Gastroesophageal sphincter (tissue), 4 donors: ENCODE measurements at regions not wholly inside any gene's neighbourhood (a gene's known extent, or its start where the extent isn't known, plus 50 kb on each side); places are given as distances from the start of the nearest gene placed in this dataset.

Experiments used
- ATAC-seq: fragments of 150-250 bp; one replicate; pipeline ENCODE4 v1.9.1; 2016; ENCODE audit warnings: mild to moderate bottlenecking, moderate library complexity
- H3K27ac ChIP-seq, 4 donors: fragments of 200-600 bp; sonication (generic) in 3 of 4; 1 replicate in 3 of 4; 2 replicates in 1 of 4; pipeline ENCODE4 v1.5.1; 2016 to 2019
- H3K27me3 ChIP-seq: fragments of 200-600 bp; sonication (generic); one replicate; pipeline ENCODE4 v1.5.1; 2019
- H3K36me3 ChIP-seq, 2 donors: fragments of 200-600 bp; sonication (generic); one replicate each; pipeline ENCODE4 v1.5.1; 2019; ENCODE audit warnings: control low read depth in 1 of 2
- H3K4me1 ChIP-seq, 3 donors: fragments of 200-600 bp; sonication (generic); 1 replicate in 2 of 3; 2 replicates in 1 of 3; pipeline ENCODE4 v1.5.1; 2016 to 2019; ENCODE audit warnings: control low read depth in 2 of 3
- H3K4me3 ChIP-seq, 2 donors: fragments of 200-600 bp; sonication (generic); one replicate each; pipeline ENCODE4 v1.5.1; 2019; ENCODE audit warnings: mild to moderate bottlenecking in 1 of 2, moderate library complexity in 1 of 2
- H3K9me3 ChIP-seq, 3 donors: fragments of 200-600 bp; sonication (generic); one replicate each; pipeline ENCODE4 v1.5.1; 2017 to 2019; ENCODE audit warnings: control low read depth in 2 of 3
- CTCF ChIP-seq, 4 experiments: fragments of 200-600 bp in 2 of 4; fragments of 450-650 bp in 2 of 4; sonication (generic) in 1 of 4; IDR thresholded peaks; one replicate each; pipeline ENCODE4 v1.5.1; 2017 to 2019; ENCODE audit warnings: antibody characterized with exemption in 4 of 4, mild to moderate bottlenecking in 2 of 4, moderate library complexity in 2 of 4
- EP300 ChIP-seq: sonication (generic); formaldehyde crosslinking; IDR thresholded peaks from one replicate; pipeline ENCODE4 v1.6.1; 2017; ENCODE audit warnings: antibody characterized with exemption, mild to moderate bottlenecking
- POLR2A ChIP-seq, 2 donors: fragments of 450-650 bp; IDR thresholded peaks; one replicate each; pipeline ENCODE4 v1.6.1; 2017; ENCODE audit warnings: antibody characterized with exemption in 2 of 2, mild to moderate bottlenecking in 2 of 2, moderate library complexity in 1 of 2
- POLR2AphosphoS5 ChIP-seq: sonication (generic); formaldehyde crosslinking; IDR thresholded peaks from one replicate; pipeline ENCODE4 v1.6.1; 2017; ENCODE audit warnings: antibody characterized with exemption
- WGBS, 2 donors: methylation state at CpG; one replicate each; pipeline ENCODE4 v1.1.5; 2018; ENCODE audit warnings: low coverage in 1 of 2; 5-methylcytosine and 5-hydroxymethylcytosine counted together

GRCh38 chr5:2184563-2185540, 302.1 kb upstream of the IRX4 start:
- Histone ChIP-seq H3K9me3 (no peaks in the 10 kb centered on the region), H3K27me3 (peaks cover 53% of the 10 kb centered on the region), H3K36me3 (no peaks in the 10 kb centered on the region), H3K4me3 (no peak overlapping the region), H3K4me1 (no peaks in the 10 kb centered on the region), H3K27ac (peak overlapping the region in 2 of 4 donors; percentile 32 to 53)
- ATAC-seq = peak; percentile 57
- 59 to 83% methylated on average over 8 of the region's 12 CpGs for WGBS, 2 donors
- TF ChIP-seq CTCF (IDR thresholded peaks at IDR 0.05) = no peak
- TF ChIP-seq POLR2AphosphoS5 = no peak
- no peak for TF ChIP-seq EP300
- TF ChIP-seq POLR2A (IDR thresholded peaks at IDR 0.05) = no peak

DNA sequence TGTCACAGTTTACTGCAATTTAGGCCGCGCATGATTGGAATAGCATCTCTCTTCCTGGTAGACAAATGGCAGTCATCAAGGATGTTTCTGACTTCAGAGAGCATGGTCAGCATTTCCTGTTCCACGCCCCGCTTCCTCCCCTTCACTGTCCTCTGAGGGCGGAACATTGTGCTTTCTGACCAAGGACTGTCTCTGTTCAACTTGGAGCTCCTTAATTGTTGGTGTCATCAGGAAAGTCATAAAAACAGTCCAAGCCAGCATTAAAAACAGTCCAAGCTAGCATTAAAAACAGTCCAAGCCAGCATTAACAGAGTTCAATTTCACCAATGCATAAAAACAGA, 301.3 kb upstream of the IRX4 start:
- TF ChIP-seq POLR2A (IDR thresholded peaks at IDR 0.05) = no peak
- no peak for TF ChIP-seq POLR2AphosphoS5
- no peak for TF ChIP-seq EP300
- no peak for TF ChIP-seq CTCF (IDR thresholded peaks at IDR 0.05)
- H3K27ac ChIP-seq = peak overlapping the region in 2 of 4 donors; percentile 32 to 53
- ATAC-seq = peak; percentile 57
- no peak overlapping the region for H3K4me3 ChIP-seq
- H3K9me3 ChIP-seq = no peaks in the 10 kb centered on the region
- H3K27me3 ChIP-seq = peaks cover 54% of the 10 kb centered on the region
- no peaks in the 10 kb centered on the region for H3K36me3 ChIP-seq
- 21% methylated on average over 5 of the region's 5 CpGs; no CpG with 5 or more reads in 1 of the 2 donors for WGBS, 2 donors
- H3K4me1 ChIP-seq = no peaks in the 10 kb centered on the region

DNA sequence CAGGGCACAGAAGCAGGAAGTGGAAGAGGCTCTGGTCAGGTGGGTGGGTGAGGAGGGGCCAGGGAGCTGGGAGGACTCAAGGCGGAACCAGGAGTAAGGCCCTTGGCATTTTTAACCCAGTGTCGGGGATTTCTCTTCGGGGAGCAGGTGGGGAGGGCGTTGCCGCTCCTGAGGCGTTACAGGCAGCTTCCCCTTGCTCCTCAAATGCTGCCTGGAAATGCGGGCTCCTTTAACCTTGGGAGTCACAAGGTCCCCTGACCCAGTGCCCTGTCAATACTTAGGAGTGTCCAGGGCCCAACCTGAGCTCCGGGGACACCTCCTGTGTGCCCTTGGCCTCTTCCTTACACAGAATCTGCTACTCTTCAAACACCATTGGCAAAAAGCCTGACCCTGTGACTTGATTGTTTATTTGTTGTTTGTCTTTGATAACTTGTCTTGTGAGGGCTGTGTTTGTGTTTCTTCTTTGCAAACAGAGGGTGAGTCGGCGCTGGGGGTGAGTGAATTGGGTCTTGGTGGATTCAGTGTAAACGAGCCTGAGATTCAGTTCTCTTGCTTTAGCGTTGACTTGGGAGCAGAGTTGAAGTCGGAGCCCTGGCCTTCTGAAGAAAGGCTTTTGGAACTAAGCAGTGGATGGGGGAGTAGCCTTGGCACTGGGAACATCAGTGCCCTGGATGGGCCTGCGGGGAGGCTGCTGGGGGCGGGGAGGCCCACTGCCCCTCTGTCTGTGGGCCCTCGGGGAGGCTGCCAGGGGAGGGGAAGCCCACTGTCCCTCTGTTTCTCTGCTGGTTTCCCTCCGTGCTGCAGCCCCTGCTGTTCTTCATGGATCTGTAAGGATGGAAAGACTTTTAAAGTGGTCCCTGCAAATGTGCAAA, 300.7 kb upstream of the IRX4 start:
- Histone ChIP-seq H3K4me1 (no peaks in the 10 kb centered on the region), H3K27me3 (peaks cover 54% of the 10 kb centered on the region), H3K36me3 (no peaks in the 10 kb centered on the region), H3K27ac (no peak overlapping the region), H3K9me3 (no peaks in the 10 kb centered on the region), H3K4me3 (no peak overlapping the region)
- 34 to 70% methylated on average over 4 to 7 of the region's 17 CpGs for WGBS, 2 donors
- no peak for ATAC-seq
- TF ChIP-seq EP300 = no peak
- TF ChIP-seq POLR2A (IDR thresholded peaks at IDR 0.05) = no peak
- TF ChIP-seq CTCF (IDR thresholded peaks at IDR 0.05) = no peak
- TF ChIP-seq POLR2AphosphoS5 = no peak

DNA sequence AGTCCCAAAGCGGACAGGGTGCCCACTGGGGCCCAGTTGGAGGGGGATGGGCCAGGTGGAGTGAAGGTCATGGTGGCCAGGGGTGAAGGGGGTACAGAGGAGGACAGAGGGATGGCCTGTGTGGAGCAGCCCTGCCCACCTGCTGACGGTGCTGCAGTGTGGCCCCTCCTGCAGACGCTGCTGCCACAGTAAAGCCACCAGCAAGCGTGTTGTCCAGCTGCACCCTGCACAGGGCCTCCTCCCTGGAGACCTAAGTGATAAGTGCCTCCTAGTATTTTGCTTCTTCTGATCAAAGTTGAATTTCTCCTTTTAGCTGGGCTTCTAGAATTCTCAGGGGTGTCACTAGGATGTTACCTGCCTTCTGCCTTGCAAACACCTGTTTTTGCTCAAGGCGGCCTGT, 299.3 kb upstream of the IRX4 start:
- peaks cover 59% of the 10 kb centered on the region for H3K27me3 ChIP-seq
- no peak overlapping the region for H3K4me3 ChIP-seq
- no peaks in the 10 kb centered on the region for H3K9me3 ChIP-seq
- no peak for ATAC-seq
- no peaks in the 10 kb centered on the region for H3K36me3 ChIP-seq
- no peaks in the 10 kb centered on the region for H3K4me1 ChIP-seq
- no peak overlapping the region for H3K27ac ChIP-seq
- TF ChIP-seq EP300 = no peak
- TF ChIP-seq POLR2AphosphoS5 = no peak
- no peak for TF ChIP-seq CTCF (IDR thresholded peaks at IDR 0.05)
- TF ChIP-seq POLR2A (IDR thresholded peaks at IDR 0.05) = no peak
- 86 to 100% methylated on average over 1 to 5 of the region's 5 CpGs for WGBS, 2 donors
